GM21515 (cell line): ENCODE measurements at regions not wholly inside any gene's neighbourhood (a gene's known extent, or its start where the extent isn't known, plus 50 kb on each side); places are given as distances from the start of the nearest gene placed in this dataset.
"Not testable (repeated sequence)": the region's sequence is repeated elsewhere in the genome, so short reads cannot be mapped to it uniquely, and the experiment has no call there.

Source experiments
- ATAC-seq: cut with Tn5 transposase; IDR thresholded peaks from one replicate; pipeline ENCODE4 v1.9.1; 2021; ENCODE audit not compliant: unreplicated experiment

DNA sequence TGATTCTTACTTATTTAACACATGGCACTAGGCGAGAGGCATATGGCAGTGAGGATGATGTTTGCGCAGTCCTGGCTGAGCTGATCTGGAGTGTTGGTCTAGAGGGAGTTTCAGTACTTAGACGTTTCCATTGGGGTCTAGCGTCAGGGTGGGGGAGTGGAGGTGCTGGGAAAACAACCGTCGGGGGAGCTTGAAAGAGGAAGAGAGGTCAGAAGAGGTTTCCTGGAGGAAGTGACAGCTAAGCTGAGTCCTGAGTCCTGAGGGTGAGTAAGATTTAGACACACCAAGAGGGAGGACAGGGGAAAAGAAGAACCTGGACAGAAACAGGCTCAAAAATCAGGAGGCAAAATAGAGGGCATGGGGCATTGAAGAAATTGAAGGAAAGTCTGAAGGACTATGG is 81.4 kb downstream of the ALOX5AP start:
- ATAC-seq, result no peak

DNA sequence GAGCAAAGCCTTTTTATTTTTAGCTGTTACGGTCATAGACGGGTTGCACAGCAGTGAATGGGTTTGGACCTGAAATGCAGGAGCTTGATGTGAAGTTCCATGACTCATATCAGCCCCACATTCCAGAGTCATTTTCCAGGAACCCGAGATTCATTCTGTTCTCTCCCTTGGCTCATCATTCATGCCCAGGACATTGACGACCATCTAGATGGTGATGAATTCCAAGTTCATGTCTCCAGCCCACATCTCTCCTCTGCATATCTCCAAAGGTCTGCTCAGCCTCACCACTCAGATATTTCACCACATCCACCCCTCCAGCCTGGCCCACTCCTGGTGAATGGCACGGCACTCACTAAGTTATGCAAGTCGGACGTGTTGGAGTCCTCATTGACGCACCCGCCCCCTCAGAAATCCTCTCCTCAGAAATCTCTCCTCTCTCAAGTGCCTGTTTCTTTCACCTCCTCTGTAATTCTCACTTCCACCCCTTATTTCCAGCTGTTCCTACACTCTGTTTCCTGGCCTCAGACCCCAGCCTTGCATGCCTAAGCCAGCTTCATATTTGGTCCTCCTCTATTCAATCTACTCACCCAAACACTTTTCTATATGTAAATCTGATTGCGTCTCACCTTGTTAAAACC is 83.1 kb downstream of the ALOX5AP start:
- ATAC-seq, result no peak

DNA sequence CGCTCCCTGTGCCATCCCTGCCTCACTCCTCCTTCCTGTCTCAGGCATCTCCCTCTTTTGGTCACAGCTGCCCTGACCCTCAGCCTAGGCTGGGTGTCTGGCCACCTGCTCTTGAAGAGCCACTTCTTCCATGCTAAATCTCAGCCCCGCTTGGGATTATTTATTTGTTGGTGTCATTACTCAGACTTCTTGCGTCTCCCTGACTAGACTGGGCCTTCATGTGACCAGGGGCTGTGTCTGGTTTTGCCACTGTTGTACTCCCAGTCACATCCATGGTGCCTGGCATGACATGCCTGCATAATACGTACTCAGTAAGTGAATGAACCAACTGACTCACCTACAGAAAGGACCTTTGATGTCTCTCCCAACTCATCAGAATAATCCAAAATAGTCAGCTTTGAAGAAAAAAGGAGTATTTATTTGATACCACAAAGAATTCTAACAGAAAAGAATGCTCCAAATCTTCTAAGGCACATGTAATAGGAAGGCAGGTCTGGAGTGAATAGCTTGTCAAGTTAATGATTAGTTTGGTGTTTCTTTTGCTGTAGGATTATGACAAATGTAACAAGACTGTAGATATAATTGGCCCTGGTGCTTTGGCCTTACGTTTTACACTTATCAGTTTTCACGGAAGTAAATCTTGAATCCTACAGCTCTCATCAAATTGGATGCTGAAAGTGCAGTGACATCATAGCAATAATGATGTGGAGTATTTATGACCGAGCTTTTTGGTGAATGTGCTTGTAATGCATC is 84.0 kb downstream of the ALOX5AP start:
- no peak for ATAC-seq

DNA sequence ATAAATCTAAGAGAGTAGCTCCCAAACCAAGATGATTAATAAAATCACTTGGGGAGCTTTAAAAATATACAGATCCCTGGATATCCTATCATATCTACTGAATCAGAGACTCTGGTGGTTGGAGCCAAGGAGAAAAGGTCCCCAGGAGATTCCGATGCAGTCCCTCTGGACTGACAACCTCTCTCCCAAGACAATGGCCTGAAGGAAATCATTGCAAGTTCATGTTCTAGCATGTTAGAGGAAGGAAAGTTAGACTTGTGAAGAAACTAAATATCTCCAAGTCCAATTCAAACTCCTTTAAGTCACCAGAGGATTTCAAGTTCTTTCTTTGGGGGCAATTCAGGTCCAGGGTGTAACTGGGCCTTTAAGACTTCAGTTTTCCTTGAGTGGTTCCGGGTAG is 84.7 kb upstream of the MEDAG start:
- ATAC-seq, result no peak

DNA sequence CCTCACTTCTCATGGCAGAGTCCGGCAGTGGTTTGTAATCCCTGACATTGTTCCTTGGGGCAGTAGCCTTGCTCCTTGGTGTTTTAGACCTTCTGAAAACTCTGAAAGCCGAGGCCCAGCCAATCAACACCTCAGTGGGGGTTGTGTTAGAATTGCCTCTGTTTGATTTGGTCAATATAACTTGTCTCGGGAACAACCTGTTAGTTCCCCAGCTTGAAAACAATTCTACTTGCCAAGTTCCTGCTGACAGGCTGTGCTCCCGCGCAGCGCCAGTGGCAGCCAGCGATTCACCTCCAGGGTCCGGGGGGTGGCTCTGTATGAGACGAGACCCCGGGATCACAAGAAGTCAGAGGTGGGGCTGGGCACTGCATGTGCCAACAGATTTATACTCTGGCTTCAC is 81.4 kb upstream of the MEDAG start:
- no peak for ATAC-seq

DNA sequence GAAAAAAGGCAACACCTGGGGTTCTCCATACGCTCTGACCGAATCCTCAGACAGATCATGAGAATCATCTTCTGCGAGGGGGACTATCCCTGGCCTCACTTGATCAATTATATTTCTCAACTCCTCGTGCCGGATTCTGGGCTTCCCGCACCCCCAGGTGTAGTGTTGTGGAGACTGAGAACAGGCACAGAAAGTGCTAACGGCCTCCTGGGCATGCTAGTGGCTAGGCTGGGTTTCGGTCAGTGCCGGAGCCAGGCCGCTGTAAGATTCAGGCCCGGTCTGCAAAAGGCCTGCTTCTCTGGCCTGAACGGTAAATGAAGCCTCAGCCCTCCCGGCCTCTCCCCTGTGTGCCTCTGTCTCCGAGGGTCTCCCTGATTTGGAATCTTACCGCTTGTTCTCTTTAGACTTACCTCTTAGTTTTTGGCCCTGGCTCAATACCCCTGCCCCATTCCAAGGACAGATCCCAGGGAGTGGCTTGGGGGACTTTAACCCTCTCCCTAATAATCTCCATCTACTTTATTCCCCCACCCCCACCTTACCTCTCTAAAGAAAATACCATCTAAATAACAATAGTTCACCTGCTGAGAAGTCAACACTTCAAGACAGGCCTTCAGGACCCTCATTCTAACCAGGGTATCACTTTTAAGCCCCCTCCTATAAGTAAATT is 79.0 kb upstream of the MEDAG start:
- ATAC-seq, result no peak

DNA sequence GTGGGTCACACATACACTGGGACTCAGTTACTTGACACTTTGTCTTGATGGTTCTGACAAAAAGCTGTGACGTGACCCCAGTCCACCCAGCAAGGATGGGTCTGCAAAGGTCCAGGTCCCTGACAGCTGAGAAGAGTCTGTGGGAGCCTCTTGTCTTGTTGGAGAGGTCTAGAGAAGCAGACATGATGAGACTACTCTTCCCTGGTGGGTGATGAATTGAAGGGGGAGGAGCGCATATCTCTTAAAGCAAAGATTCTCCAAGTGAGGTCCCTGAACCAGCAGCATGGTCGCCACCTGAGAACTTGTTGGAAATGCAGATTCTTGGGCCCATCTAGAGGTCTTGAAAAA is 78.5 kb upstream of the MEDAG start:
- no peak for ATAC-seq

DNA sequence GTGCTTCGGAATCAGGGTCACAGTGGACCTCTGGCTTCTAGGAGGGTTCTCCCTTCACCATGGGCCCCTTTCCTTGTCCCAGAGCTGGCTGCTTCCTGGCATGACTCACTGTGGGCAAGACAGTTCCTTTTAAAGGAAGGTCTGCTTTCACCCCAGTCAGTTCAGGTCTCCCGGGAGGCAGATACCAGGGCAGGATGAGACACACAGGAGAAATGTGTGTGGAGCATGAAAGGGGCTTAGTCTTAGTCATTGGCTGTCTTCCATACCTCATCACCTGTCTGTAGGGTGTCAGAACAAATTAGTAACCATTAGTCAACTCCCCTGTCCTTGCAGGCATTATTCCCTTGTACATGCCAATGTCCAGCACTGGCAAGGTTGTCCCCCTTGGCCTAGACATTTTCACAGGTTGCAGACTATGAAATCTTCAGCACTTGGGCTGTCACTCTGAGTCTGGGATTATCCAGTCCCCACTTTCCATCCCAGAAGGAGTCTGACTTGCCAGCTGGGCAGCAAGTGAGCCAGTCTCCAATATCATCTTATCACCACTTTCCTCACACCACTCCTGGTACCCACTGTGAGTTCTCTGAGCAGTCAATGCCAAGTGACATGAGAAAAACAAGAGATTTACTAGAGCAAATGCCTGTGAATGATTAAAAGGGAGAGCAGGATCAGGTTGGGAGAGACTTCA is 76.8 kb upstream of the MEDAG start:
- ATAC-seq, result no peak

DNA sequence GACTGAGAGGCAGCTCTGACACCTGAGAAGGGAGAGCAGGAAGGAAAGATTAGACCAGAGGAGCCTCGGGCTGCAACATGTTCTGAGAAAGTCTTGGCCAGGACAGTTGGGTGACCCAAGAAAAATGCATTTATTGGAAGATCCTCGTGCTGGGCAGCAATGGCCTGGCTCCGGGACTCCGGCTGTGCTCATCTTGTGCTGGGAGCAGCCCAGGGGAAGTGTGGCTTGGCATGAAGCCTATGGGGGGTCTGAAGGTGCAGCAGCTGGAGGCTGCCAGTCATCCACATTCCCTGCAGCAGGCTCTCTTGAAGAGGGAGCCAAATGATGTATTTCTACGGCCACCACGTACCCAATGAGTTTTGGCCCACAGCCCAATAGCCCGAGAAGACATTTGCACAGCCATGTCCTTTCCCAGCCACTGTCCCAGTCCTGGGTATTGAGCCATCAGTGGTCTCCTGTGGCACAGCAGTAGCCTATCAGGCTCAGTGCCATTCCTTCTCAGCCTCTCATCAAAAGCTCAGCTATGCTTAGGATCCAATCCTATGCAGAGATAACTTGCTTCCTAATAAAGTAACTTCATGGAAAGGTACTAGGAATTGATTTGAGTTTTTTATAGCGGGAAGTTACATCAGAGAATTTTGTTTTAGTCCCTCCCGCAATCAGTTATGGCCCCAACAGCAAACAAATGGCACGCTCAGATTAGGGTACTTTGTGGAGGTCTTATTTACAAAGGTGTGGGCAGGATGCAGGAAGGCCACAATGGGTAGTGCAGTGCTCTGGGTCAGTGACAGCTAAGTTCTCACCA is 76.0 kb upstream of the MEDAG start:
- ATAC-seq, result no peak

DNA sequence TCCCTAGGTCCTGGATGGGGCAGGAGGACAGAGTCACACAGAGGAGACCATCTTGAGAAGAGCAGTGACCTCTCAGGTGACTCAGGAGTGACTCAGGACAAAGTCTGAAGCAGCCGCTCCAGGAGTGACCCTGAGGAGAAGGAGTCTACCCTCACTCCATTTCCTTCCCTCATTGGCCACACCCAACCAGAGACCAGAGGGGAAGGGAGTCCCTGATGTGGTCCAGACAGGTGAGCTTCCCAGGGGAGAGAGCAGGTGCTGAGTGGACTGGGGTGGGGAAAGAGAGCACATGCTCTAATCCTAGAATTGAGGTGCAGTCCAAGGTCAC is 75.5 kb upstream of the MEDAG start:
- ATAC-seq, result no peak

DNA sequence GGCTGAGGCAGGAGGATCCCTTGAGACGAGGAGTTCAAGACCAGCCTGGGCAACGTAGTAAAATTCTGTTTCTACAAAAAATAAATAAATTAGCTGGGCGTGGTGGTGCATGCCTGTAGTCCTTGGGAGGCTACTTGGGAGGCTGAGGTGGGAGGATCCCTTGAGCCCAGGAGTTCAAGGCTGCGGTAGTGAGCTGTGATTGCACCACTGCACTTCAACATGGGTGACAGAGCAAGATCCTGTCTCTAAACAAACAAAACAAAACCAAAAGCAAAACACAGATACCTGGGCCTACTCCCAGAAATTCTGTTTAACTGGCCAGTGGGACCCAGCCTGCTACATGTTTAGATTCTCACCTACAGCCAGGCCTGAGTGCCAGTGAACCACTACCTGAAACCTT is 74.6 kb upstream of the MEDAG start:
- no peak for ATAC-seq

DNA sequence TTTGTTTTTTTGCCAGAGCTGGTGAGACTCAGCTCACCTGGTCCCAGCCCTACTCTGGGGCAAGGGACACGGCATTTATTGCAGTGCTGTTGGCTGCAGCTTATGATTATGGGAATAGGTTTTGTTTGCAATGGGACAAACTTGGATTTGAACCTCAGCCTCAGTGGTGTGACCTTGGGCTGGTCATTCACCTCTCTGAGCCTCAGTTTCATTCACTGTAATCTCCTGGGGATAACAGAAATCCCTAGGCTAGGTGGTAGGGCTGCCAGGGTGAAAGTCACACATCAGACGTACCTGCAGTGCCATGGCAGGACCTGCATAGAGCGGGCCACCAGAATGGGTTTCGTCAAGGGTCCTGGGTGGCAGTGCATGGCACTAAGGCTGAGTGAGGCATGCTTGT is 73.7 kb upstream of the MEDAG start:
- ATAC-seq, result no peak

DNA sequence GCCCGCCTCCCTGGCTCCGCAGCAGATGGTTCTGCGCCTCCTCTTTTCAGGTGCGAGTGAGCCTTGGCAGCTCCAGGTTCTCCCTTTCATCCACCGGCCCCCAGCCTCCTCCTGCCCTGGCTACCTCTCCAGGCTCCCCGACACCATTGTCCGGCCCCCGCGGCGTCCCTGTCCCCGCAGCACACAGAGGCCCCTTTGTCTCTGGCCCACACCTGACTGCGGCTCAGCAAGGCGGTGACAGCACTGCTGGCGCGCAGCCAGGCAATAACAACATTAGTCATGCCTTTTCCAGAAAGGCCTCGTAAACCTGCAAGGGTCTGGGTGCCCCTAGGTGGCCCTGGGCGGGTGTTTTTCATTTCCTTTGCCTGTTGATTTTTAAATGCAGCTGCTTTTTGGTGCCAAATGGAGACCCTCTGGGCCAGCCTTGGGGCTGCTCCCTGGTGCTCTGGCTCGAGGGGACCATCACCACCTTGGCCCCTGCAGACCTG is 73.2 kb upstream of the MEDAG start:
- ATAC-seq, result no peak

DNA sequence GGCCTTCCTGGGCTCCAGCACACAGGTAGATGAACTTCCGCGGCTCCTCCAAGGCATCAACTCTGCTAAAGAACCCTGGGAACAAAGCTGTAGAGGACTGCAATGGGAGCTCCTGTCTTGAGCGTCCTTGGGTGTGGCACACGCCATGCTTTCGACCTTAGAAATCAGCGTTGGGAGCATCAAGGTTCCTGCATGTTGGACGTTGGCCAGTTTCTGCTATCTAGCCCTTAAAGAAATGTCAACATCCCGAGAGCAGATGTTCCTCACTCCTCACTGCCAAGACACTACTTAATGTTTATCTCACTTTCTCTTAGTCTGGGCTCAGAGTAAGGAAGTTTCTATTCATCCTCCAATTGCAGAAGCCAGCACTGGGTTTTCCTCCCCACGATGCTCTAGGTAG is 70.6 kb upstream of the MEDAG start:
- no peak for ATAC-seq

DNA sequence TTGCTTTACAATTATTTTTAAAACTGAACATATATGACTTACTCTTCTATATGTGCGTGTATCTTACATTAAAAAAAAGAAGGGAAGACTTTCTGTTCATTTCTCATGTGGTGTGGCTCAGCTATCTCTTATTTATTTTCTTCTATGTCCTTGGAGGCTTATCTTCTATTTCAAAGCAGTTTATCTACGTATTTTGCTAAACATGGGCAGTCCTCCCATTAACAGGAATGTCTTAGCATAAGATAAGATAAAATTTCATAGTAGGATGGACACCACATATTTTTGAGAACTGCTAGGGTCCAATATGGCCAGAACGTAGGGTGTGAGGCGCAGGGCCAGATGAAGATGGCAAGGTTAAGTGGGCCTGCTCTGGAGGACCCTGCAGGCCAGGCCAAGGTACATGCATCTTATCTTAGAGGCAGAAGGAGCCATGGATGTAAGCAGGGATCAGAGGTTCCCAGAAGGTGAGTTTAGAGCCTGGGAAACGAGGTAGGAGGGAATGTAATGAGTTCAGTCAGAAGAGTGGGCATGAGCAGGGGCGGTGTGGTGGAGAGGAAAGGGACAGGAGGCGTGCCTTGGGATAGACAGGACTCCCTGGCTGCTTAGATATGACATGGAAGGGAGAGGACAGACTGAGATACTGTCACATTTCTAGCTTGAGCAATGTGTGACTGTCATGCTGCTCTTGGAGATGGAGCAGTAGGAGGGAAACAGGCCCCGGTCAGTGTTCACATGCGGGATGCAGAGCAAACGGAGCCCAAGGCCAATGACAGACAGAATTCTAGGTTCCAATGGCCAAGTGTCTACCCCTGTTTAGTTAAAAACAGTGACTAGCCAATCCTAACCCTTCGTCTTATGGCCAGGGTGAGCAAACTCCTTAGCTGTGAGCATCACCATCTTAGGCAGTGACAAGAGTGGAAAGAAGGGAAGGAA is 68.6 kb upstream of the MEDAG start:
- ATAC-seq, result no peak

DNA sequence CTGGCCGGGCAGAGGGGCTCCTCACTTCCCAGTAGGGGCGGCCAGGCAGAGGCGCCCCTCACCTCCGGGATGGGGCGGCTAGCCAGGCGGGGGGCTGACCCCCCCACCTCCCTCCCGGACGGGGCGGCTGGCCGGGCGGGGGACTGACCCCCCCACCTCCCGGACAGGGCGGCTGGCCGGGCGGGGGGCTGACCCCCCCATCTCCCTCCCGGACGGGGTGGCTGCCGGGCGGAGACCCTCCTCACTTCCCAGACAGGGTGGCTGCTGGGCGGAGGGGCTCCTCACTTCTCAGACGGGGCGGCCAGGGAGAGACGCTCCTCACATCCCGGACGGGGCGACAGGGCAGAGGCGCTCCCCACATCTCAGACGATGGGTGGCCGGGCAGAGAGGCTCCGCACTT is 66.4 kb upstream of the MEDAG start:
- ATAC-seq, result not testable (repeated sequence)

DNA sequence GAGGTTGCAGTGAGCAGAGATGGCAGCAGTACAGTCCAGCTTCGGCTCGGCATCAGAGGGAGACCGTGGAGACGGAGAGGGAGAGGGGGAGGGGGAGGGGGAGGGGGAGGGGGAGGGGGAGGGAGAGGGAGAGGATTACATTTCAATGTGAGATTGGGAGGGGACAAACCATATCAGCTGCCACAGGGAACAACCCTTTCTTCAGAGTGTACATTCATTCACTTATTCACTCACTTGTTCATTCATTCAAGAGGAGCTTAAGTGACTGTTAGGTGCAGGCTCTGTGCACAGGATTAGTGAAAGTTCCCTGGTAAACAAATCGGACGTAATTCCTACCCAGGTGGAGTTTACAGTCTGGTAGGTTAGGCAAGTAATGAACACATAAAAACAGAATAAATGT is 65.6 kb upstream of the MEDAG start:
- ATAC-seq, result no peak

DNA sequence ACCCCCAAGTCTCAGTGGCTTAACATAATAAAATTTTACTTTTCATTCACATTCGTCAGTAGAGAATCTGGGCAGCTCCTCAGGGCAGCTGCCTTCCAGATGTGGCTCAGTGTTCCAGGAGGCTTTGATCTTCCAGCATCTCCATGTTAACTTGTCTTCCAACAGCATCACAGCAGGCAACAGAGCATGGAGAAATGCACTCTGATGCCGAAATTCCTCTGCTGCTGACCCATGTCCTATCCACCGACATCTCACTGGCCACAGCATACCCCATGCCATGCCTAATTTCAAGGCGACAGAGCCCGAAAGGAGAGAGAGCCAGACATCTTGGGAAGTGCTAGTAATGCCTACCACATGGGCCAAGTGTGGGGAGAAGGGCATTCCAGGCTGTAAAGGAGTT is 64.9 kb upstream of the MEDAG start:
- no peak for ATAC-seq

DNA sequence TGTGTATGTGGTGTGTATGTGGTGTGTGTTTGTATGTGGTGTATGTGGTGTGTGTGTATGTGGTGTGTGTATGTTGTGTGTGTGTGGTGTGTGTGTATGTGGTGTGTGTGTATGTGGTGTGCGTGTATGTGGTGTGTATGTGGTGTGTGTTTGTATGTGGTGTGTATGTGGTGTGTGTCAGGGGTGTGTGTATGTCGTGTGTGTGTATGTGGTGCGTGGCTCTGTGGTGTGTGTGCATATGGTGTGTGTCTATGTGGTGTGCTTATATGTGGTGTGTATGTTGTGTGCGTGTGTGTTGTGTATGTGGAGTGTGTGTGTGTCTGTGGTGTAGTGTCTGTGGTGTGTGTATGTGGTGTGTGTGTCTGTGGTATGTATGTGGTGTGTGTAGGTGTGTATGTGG is 62.5 kb upstream of the MEDAG start:
- ATAC-seq, result no peak
